Adrenal gland (tissue), 9 donors: ENCODE measurements at regions not wholly inside any gene's neighbourhood (a gene's known extent, or its start where the extent isn't known, plus 50 kb on each side); places are given as distances from the start of the nearest gene placed in this dataset.
A peak's percentile ranks its signal among the peaks of the same experiment; 100 is the strongest.
"Not testable (repeated sequence)": the region's sequence is repeated elsewhere in the genome, so short reads cannot be mapped to it uniquely, and the experiment has no call there.

Experiments used
- DNase-seq, 7 donors: peaks; one replicate each; pipeline ENCODE4 v3.0.0-alpha.2; 2019 to 2020
- H3K27ac ChIP-seq, 5 donors: fragments of 200-600 bp; sonication (generic) in 4 of 5; 1 replicate in 3 of 5; 2 replicates in 2 of 5; pipeline versions ENCODE4 v1.5.1 to v1.8.0; 2016 to 2020; ENCODE audit warnings: mild to moderate bottlenecking in 1 of 5
- H3K27me3 ChIP-seq: fragments of 200-600 bp; 2 replicates; pipeline ENCODE4 v1.8.0; 2021
- H3K36me3 ChIP-seq, 2 donors: fragments of 200-600 bp; replicated peaks in 1 of 2; 1 replicate in 1 of 2; 2 replicates in 1 of 2; pipeline versions ENCODE4 v1.5.1 to v1.8.0; 2018 to 2022
- H3K4me1 ChIP-seq, 2 donors: fragments of 200-600 bp; replicated peaks in 1 of 2; 1 replicate in 1 of 2; 2 replicates in 1 of 2; pipeline versions ENCODE4 v1.5.1 to v1.8.0; 2018 to 2021
- H3K4me3 ChIP-seq, 4 donors: fragments of 200-600 bp; sonication (generic) in 3 of 4; one replicate each; pipeline ENCODE4 v1.5.1; 2016 to 2018
- H3K9me3 ChIP-seq, 3 donors: fragments of 200-600 bp; sonication (generic) in 1 of 3; replicated peaks in 1 of 3; 1 replicate in 2 of 3; 2 replicates in 1 of 3; pipeline versions ENCODE4 v1.5.1 to v1.8.0; 2016 to 2021
- CTCF ChIP-seq, 6 experiments: fragments of 450-650 bp in 4 of 6; fragments of 200-600 bp in 2 of 6; sonication (generic) in 1 of 6; IDR thresholded peaks; 1 replicate in 5 of 6; 2 replicates in 1 of 6; pipeline versions ENCODE4 v1.5.1 to v1.8.0; 2016 to 2021; ENCODE audit warnings: antibody characterized with exemption in 6 of 6, mild to moderate bottlenecking in 2 of 6, moderate library complexity in 1 of 6
- POLR2A ChIP-seq, 2 donors: fragments of 450-650 bp; IDR thresholded peaks; one replicate each; pipeline ENCODE4 v1.6.1; 2017; ENCODE audit warnings: antibody characterized with exemption in 2 of 2, mild to moderate bottlenecking in 2 of 2, moderate library complexity in 1 of 2
- WGBS, 4 donors: extraction: QIAGEN DNeasy Blood & Tissue Kit in 2 of 4; methylation state at CpG; one replicate each; pipeline versions ENCODE4 v1.1.5 to v1.1.7; 2013 to 2017; 5-methylcytosine and 5-hydroxymethylcytosine counted together
- intact Hi-C, 2 donors: fragments of 100-400 bp; cut with DNase I; formaldehyde crosslinking; loops; one replicate each; pipeline versions ENCODE4 v1.14.1 to v1.15.0; 2022 to 2023
- donor health status: healthy with polysubstance abuse.
- donor health status: Bipolar disorder and iron deficiency.
- donor health status: DM: yes; HTN: yes; CAD: no.
- donor health status: DM: no; HTN: no; CAD: no.
- donor health status: DM: no; HTN: no; CAD: no.

- H3K9me3 ChIP-seq = no peaks in the 10 kb centered on the region
- no peaks in the 10 kb centered on the region for H3K27me3 ChIP-seq
- H3K4me3 ChIP-seq = no peak overlapping the region
- WGBS, 4 donors = 48 to 57% (median 53%) methylated on average over 7 to 11 of the region's 11 CpGs
- intact Hi-C loops = no loop called here
- no peaks in the 10 kb centered on the region for H3K4me1 ChIP-seq
- no peak for TF ChIP-seq CTCF (IDR thresholded peaks at IDR 0.05)
- no peak for TF ChIP-seq POLR2A (IDR thresholded peaks at IDR 0.05)
- DNase-seq = peak in 4 of 7 donors; percentile 13 to 55 (median 40)
- no peaks in the 10 kb centered on the region for H3K36me3 ChIP-seq
- peak overlapping the region in 1 of 5 donors; percentile 34 for H3K27ac ChIP-seq
These were observed 337.0 kb downstream of the THBS2 start for GRCh38 chr6:168916576-168917211.

- Histone ChIP-seq H3K36me3 (no peaks in the 10 kb centered on the region), H3K27ac (no peak overlapping the region), H3K9me3 (no peaks in the 10 kb centered on the region), H3K27me3 (no peaks in the 10 kb centered on the region), H3K4me1 (no peaks in the 10 kb centered on the region), H3K4me3 (no peak overlapping the region)
- 88 to 97% (median 90%) methylated on average over 4 of the region's 4 CpGs for WGBS, 4 donors
- intact Hi-C loops = no loop called here
- no peak for DNase-seq
- TF ChIP-seq POLR2A (IDR thresholded peaks at IDR 0.05) (no peak), CTCF (IDR thresholded peaks at IDR 0.05) (no peak)
These were observed 337.8 kb downstream of the THBS2 start for GRCh38 chr6:168915855-168916254.

GRCh38 chr6:168915242-168915641, 338.4 kb downstream of the THBS2 start:
- no peaks in the 10 kb centered on the region for H3K36me3 ChIP-seq
- no peak for DNase-seq
- no peaks in the 10 kb centered on the region for H3K9me3 ChIP-seq
- intact Hi-C loops = no loop called here
- 76 to 88% (median 81%) methylated on average over 6 of the region's 6 CpGs for WGBS, 4 donors
- no peak overlapping the region for H3K4me3 ChIP-seq
- TF ChIP-seq POLR2A (IDR thresholded peaks at IDR 0.05) (no peak), CTCF (IDR thresholded peaks at IDR 0.05) (no peak)
- no peaks in the 10 kb centered on the region for H3K4me1 ChIP-seq
- H3K27ac ChIP-seq = no peak overlapping the region
- H3K27me3 ChIP-seq = no peaks in the 10 kb centered on the region

GRCh38 chr6:168913866-168914469, 339.7 kb downstream of the THBS2 start:
- Histone ChIP-seq H3K4me3 (no peak overlapping the region), H3K27me3 (no peaks in the 10 kb centered on the region), H3K27ac (no peak overlapping the region), H3K9me3 (no peaks in the 10 kb centered on the region), H3K36me3 (no peaks in the 10 kb centered on the region), H3K4me1 (no peaks in the 10 kb centered on the region)
- intact Hi-C loops = no loop called here
- WGBS, 4 donors = 84 to 90% (median 87%) methylated on average over 12 of the region's 12 CpGs
- DNase-seq = no peak
- TF ChIP-seq CTCF (IDR thresholded peaks at IDR 0.05) = no peak
- no peak for TF ChIP-seq POLR2A (IDR thresholded peaks at IDR 0.05)

GRCh38 chr6:168913231-168913865, 340.3 kb downstream of the THBS2 start:
- H3K4me1 ChIP-seq, DNase-seq, H3K27ac ChIP-seq, H3K27me3 ChIP-seq, H3K4me3 ChIP-seq, H3K36me3 ChIP-seq, intact Hi-C loops, H3K9me3 ChIP-seq: not testable (repeated sequence)
- 47 to 78% (median 72%) methylated on average over 3 to 11 of the region's 11 CpGs for WGBS, 4 donors
